Trophoblast cell (in vitro differentiated cells and primary cell): ENCODE measurements at regions not wholly inside any gene's neighbourhood (a gene's known extent, or its start where the extent isn't known, plus 50 kb on each side); places are given as distances from the start of the nearest gene placed in this dataset.

Experiments
- DNase-seq, 2 donors: peaks; one replicate each; pipeline ENCODE4 v3.0.0-alpha.2; 2016
- H2AFZ ChIP-seq: 2 replicates; pipeline ENCODE4 v1.6.1; 2013; ENCODE audit warnings: low read length, moderate library complexity, mild to moderate bottlenecking; ENCODE audit not compliant: insufficient read depth, poor library complexity
- H2AK5ac ChIP-seq: 2 replicates; pipeline ENCODE4 v1.6.1; 2013; ENCODE audit warnings: mild to moderate bottlenecking, low read length
- H2BK120ac ChIP-seq: 2 replicates; pipeline ENCODE4 v1.6.1; 2013; ENCODE audit warnings: low read length, mild to moderate bottlenecking, moderate library complexity; ENCODE audit not compliant: insufficient read depth, poor library complexity
- H2BK12ac ChIP-seq: 2 replicates; pipeline ENCODE4 v1.6.1; 2013; ENCODE audit warnings: mild to moderate bottlenecking, low read length, moderate library complexity
- H2BK5ac ChIP-seq: 2 replicates; pipeline ENCODE4 v1.6.1; 2013; ENCODE audit warnings: low read length, low read depth, moderate library complexity, mild to moderate bottlenecking; ENCODE audit not compliant: poor library complexity
- H3K14ac ChIP-seq: 2 replicates; pipeline ENCODE4 v1.6.1; 2013; ENCODE audit warnings: mild to moderate bottlenecking, low read length
- H3K18ac ChIP-seq: 2 replicates; pipeline ENCODE4 v1.6.1; 2013; ENCODE audit warnings: mild to moderate bottlenecking, low read length
- H3K23ac ChIP-seq: 2 replicates; pipeline ENCODE4 v1.6.1; 2013; ENCODE audit warnings: low read length
- H3K27ac ChIP-seq: 2 replicates; pipeline ENCODE4 v1.5.1; 2013; ENCODE audit warnings: low read depth, mild to moderate bottlenecking, inconsistent platforms, low read length, moderate library complexity
- H3K27me3 ChIP-seq: 2 replicates; pipeline ENCODE4 v1.6.1; 2013; ENCODE audit warnings: inconsistent platforms, mild to moderate bottlenecking, low read length, moderate library complexity; ENCODE audit not compliant: insufficient read depth
- H3K36me3 ChIP-seq, 2 experiments: 1 replicate in 1 of 2; 2 replicates in 1 of 2; pipeline ENCODE4 v1.6.1; 2013; ENCODE audit warnings: low read length in 2 of 2, mild to moderate bottlenecking in 2 of 2, moderate library complexity in 1 of 2; ENCODE audit not compliant: insufficient read depth in 2 of 2, control insufficient read depth in 1 of 2
- H3K4ac ChIP-seq: 2 replicates; pipeline ENCODE4 v1.6.1; 2013; ENCODE audit warnings: low read depth, mild to moderate bottlenecking, low read length, moderate library complexity
- H3K4me1 ChIP-seq, 2 experiments: 1 replicate in 1 of 2; 2 replicates in 1 of 2; pipeline ENCODE4 v1.6.1; 2013; ENCODE audit warnings: low read length in 2 of 2, mild to moderate bottlenecking in 2 of 2, moderate library complexity in 1 of 2; ENCODE audit not compliant: insufficient read depth in 2 of 2, control insufficient read depth in 1 of 2
- H3K4me2 ChIP-seq: 2 replicates; pipeline ENCODE4 v1.6.1; 2013; ENCODE audit warnings: inconsistent platforms, mild to moderate bottlenecking, low read length, moderate library complexity
- H3K4me3 ChIP-seq: 2 replicates; pipeline ENCODE4 v1.5.1; 2013; ENCODE audit warnings: mild to moderate bottlenecking, low read depth, low read length, inconsistent platforms
- H3K79me1 ChIP-seq: one replicate; pipeline ENCODE4 v1.6.1; 2013; ENCODE audit warnings: low read length
- H3K79me2 ChIP-seq: 2 replicates; pipeline ENCODE4 v1.6.1; 2013; ENCODE audit warnings: low read length, mild to moderate bottlenecking; ENCODE audit not compliant: control insufficient read depth, insufficient read depth, poor library complexity
- H3K9ac ChIP-seq: 2 replicates; pipeline ENCODE4 v1.6.1; 2013; ENCODE audit warnings: mild to moderate bottlenecking, low read length
- H3K9me3 ChIP-seq: 2 replicates; pipeline ENCODE4 v1.6.1; 2013; ENCODE audit warnings: low read depth, mild to moderate bottlenecking, control low read depth, inconsistent platforms, low read length; ENCODE audit not compliant: insufficient read depth
- H4K12ac ChIP-seq: 2 replicates; pipeline ENCODE4 v1.6.1; 2013; ENCODE audit warnings: low read depth, mild to moderate bottlenecking, low read length, moderate library complexity
- H4K8ac ChIP-seq: 2 replicates; pipeline ENCODE4 v1.6.1; 2013; ENCODE audit warnings: low read depth, mild to moderate bottlenecking, low read length, moderate library complexity
- H4K91ac ChIP-seq: one replicate; pipeline ENCODE4 v1.6.1; 2013; ENCODE audit warnings: low read depth, mild to moderate bottlenecking, low read length, moderate library complexity
- WGBS: extraction: QIAGEN DNeasy Blood & Tissue Kit; methylation state at CpG from one replicate; pipeline ENCODE4 v1.1.7; 2013; ENCODE audit warnings: missing lambda C conversion rate; ENCODE audit not compliant: insufficient read length, insufficient coverage; ENCODE audit errors: extremely low coverage; 5-methylcytosine and 5-hydroxymethylcytosine counted together

GRCh38 chr5:23451156-23451555 is 56.3 kb upstream of the PRDM9 start:
- no peak overlapping the region for H2BK120ac ChIP-seq
- H3K79me2 ChIP-seq = no peaks in the 10 kb centered on the region
- H3K4me3 ChIP-seq = no peak overlapping the region
- no peak overlapping the region for H3K4ac ChIP-seq
- H3K27me3 ChIP-seq = no peaks in the 10 kb centered on the region
- no peaks in the 10 kb centered on the region for H3K9me3 ChIP-seq
- no peak overlapping the region for H2BK12ac ChIP-seq
- H3K18ac ChIP-seq = no peak overlapping the region
- no peak overlapping the region for H3K14ac ChIP-seq
- H4K91ac ChIP-seq = no peak overlapping the region
- DNase-seq = no peak
- H3K27ac ChIP-seq = no peak overlapping the region
- H4K8ac ChIP-seq = no peak overlapping the region
- H3K9ac ChIP-seq = no peak overlapping the region
- H3K79me1 ChIP-seq = no peaks in the 10 kb centered on the region
- no CpG with 5 or more reads among the region's 1 CpG for WGBS
- H3K4me1 ChIP-seq = no peaks in the 10 kb centered on the region
- H3K4me2 ChIP-seq = no peak overlapping the region
- H2BK5ac ChIP-seq = no peak overlapping the region
- H3K36me3 ChIP-seq = no peaks in the 10 kb centered on the region
- no peak overlapping the region for H2AK5ac ChIP-seq
- no peak overlapping the region for H3K23ac ChIP-seq
- no peak overlapping the region for H4K12ac ChIP-seq
- no peak overlapping the region for H2AFZ ChIP-seq

GRCh38 chr5:23450187-23450586 is 57.2 kb upstream of the PRDM9 start:
- H3K9ac ChIP-seq = no peak overlapping the region
- no peak overlapping the region for H3K14ac ChIP-seq
- DNase-seq = no peak
- H3K27ac ChIP-seq = no peak overlapping the region
- no peak overlapping the region for H2BK12ac ChIP-seq
- H3K36me3 ChIP-seq = no peaks in the 10 kb centered on the region
- H3K4me1 ChIP-seq = no peaks in the 10 kb centered on the region
- H2BK5ac ChIP-seq = no peak overlapping the region
- H3K4me3 ChIP-seq = no peak overlapping the region
- no peaks in the 10 kb centered on the region for H3K27me3 ChIP-seq
- no peaks in the 10 kb centered on the region for H3K79me1 ChIP-seq
- H3K23ac ChIP-seq = no peak overlapping the region
- no peak overlapping the region for H2BK120ac ChIP-seq
- H2AFZ ChIP-seq = no peak overlapping the region
- no peak overlapping the region for H4K12ac ChIP-seq
- no peak overlapping the region for H4K91ac ChIP-seq
- no peak overlapping the region for H3K4me2 ChIP-seq
- H3K4ac ChIP-seq = no peak overlapping the region
- H3K79me2 ChIP-seq = no peaks in the 10 kb centered on the region
- no peak overlapping the region for H4K8ac ChIP-seq
- no peak overlapping the region for H2AK5ac ChIP-seq
- no peak overlapping the region for H3K18ac ChIP-seq
- no CpG with 5 or more reads among the region's 4 CpGs for WGBS
- no peaks in the 10 kb centered on the region for H3K9me3 ChIP-seq

GRCh38 chr5:23448627-23449026 is 58.8 kb upstream of the PRDM9 start:
- H3K27ac ChIP-seq = no peak overlapping the region
- DNase-seq = no peak
- H2AK5ac ChIP-seq = no peak overlapping the region
- H4K12ac ChIP-seq = no peak overlapping the region
- no peak overlapping the region for H3K18ac ChIP-seq
- H3K4me2 ChIP-seq = no peak overlapping the region
- H3K27me3 ChIP-seq = no peaks in the 10 kb centered on the region
- no peak overlapping the region for H4K91ac ChIP-seq
- no peaks in the 10 kb centered on the region for H3K79me1 ChIP-seq
- H3K9me3 ChIP-seq = no peaks in the 10 kb centered on the region
- H2BK5ac ChIP-seq = no peak overlapping the region
- H3K4ac ChIP-seq = no peak overlapping the region
- H3K79me2 ChIP-seq = no peaks in the 10 kb centered on the region
- no peak overlapping the region for H3K9ac ChIP-seq
- H3K4me1 ChIP-seq = no peaks in the 10 kb centered on the region
- no peak overlapping the region for H2BK120ac ChIP-seq
- H3K4me3 ChIP-seq = no peak overlapping the region
- no peak overlapping the region for H2BK12ac ChIP-seq
- no peaks in the 10 kb centered on the region for H3K36me3 ChIP-seq
- H4K8ac ChIP-seq = no peak overlapping the region
- H3K23ac ChIP-seq = no peak overlapping the region
- H3K14ac ChIP-seq = no peak overlapping the region
- no peak overlapping the region for H2AFZ ChIP-seq

- Histone ChIP-seq H3K27ac (no peak overlapping the region), H2BK12ac (no peak overlapping the region), H4K12ac (no peak overlapping the region), H3K4me2 (no peak overlapping the region), H3K18ac (no peak overlapping the region), H3K4me3 (no peak overlapping the region), H3K23ac (no peak overlapping the region), H3K79me1 (no peaks in the 10 kb centered on the region), H3K4ac (no peak overlapping the region), H4K8ac (no peak overlapping the region), H3K4me1 (no peaks in the 10 kb centered on the region), H3K27me3 (no peaks in the 10 kb centered on the region), H3K9ac (no peak overlapping the region), H3K14ac (no peak overlapping the region), H3K36me3 (no peaks in the 10 kb centered on the region), H2BK5ac (no peak overlapping the region), H3K9me3 (no peaks in the 10 kb centered on the region), H3K79me2 (no peaks in the 10 kb centered on the region), H2AK5ac (no peak overlapping the region), H4K91ac (no peak overlapping the region), H2AFZ (no peak overlapping the region), H2BK120ac (no peak overlapping the region)
- no peak for DNase-seq
- no CpG with 5 or more reads among the region's 6 CpGs for WGBS
Measured at GRCh38 chr5:23446424-23446823, 61.0 kb upstream of the PRDM9 start.

- Histone ChIP-seq H3K23ac (no peak overlapping the region), H3K9ac (no peak overlapping the region), H3K79me2 (no peaks in the 10 kb centered on the region), H4K91ac (no peak overlapping the region), H2BK120ac (no peak overlapping the region), H3K36me3 (no peaks in the 10 kb centered on the region), H2AFZ (no peak overlapping the region), H3K4me3 (no peak overlapping the region), H3K4ac (no peak overlapping the region), H3K79me1 (no peaks in the 10 kb centered on the region), H3K9me3 (no peaks in the 10 kb centered on the region), H3K4me2 (no peak overlapping the region), H3K18ac (no peak overlapping the region), H2AK5ac (no peak overlapping the region), H3K4me1 (no peaks in the 10 kb centered on the region), H4K12ac (no peak overlapping the region), H2BK5ac (no peak overlapping the region), H3K27me3 (no peaks in the 10 kb centered on the region), H3K14ac (no peak overlapping the region), H4K8ac (no peak overlapping the region), H3K27ac (no peak overlapping the region), H2BK12ac (no peak overlapping the region)
- WGBS = no CpG with 5 or more reads among the region's 1 CpG
- no peak for DNase-seq
Measured at GRCh38 chr5:23445573-23445972, 61.8 kb upstream of the PRDM9 start.
